Iris pigment epithelial cell (primary cell): ENCODE measurements at regions not wholly inside any gene's neighbourhood (a gene's known extent, or its start where the extent isn't known, plus 50 kb on each side); places are given as distances from the start of the nearest gene placed in this dataset.

Experiments used
- DNase-seq: peaks from one replicate; pipeline ENCODE4 v3.0.0-alpha.2; 2011; ENCODE audit warnings: low read depth

DNA sequence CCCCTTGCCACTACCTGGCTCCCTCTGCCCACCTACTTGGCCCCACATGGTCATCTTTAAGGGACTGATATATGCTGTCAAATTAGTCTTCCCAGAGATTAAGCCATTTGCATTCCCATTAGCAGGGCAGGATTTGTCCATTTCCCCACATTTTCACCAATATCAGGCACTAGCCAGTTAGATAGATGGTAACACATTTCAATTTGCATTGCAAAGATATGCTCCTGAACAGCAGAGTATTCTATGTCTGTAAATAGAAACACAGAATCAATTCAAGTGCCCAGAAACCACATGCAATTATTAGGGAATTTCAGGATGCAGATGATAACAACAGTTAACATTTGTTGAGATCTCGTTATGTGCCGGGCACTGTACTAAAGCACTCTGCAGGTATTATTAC, 92.6 kb upstream of the IL12B start:
- no peak for DNase-seq

DNA sequence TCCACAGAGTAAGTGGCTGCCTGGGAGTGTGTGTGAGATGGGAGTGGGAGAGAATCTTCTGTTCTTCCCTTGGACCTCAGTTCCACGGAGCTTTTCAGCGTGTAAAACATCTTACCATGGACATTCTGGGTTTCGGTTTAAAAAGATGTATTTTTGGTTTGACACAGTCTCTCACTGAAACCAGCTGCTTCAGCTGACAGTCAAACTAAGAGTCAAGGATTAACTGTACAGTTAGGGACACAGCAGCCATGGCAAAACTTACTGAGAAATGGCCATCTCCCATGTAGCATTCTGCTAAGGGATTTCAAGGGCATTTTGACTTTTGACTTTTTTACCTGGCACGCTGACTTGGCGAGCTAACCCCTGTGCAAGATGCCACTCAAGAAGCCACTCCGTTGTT, 93.8 kb upstream of the IL12B start:
- DNase-seq = no peak

- DNase-seq = no peak
Observed at GRCh38 chr5:159426694-159427093, 96.4 kb upstream of the IL12B start.

DNA sequence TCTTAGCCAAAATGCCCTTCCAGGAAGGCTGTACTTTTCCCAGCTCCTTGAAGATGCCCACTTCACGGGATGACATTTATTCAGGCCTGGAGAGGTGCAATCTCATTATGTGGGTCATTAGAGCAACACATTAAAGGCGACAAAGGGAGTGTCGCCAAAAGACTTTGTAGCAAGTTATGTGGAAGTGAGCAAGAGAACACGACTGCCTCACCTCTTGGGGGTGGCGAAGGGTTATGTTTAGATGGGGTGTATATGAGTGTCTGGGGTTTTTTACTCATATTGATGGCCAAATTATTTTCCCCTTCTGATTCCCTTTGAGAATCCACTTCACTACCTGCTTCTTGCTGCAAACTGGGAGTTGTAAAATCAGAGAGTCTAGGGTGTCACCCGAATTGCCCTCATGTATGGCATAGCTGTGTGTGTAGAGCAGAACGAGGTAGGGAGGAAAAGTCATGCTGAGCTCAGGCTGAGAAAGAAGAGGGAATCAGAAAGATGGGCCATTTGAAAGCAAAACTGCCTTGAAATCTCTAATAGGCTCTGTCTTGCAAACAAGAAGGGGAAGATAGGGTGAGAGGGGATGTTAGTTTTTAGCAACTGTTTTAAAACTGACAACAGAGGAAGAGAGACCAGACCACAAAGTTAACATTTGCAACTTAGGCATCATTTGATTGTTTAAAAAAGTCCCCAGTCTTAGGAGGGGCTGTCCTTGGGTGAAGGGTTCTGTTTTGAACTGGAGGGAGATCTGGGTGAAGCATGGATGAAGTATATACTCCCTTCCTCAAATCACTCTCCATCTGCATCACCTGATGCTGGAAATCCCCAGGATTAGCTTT, 97.1 kb upstream of the IL12B start:
- no peak for DNase-seq

GRCh38 chr5:159430361-159431012, 100.2 kb upstream of the IL12B start:
- DNase-seq = no peak

DNA sequence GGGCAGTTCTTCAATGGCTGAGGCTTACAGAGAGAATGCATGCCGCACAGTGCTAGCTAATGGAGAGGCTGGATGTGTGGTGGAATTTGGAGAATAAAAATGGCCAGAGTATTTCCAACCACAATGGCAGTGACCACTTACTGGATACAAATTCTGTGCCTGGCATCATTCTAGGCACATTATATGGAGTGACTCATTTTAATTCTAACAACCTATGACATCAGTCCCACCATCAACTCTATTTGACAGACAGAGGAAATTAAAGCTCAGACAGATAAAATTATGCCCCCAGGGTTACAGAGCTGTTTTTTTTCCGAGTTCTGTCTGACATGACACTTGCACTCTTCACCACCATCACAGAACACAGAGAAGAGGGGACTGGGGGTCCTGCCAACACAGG, 105.6 kb upstream of the IL12B start:
- no peak for DNase-seq

DNA sequence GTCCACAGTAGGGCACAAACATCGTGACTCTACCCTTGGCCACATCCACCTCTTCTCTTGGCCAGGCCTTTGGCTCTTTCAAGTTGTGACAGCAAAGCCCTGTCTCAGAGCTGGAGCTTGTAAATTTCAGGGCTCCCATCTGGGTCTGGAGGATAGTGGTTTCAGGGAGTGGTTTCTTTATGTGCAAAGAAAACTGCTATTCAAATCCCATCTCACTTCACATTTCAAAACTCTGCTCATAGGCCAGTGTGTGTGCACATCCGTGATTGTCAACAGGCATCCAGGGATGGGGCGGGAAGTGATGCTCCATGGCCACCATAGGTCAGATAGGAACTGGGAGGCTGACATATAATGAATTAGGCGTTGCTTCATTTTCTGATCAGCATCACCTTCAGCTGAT, 107.8 kb upstream of the IL12B start:
- DNase-seq = no peak

- no peak for DNase-seq
Observed at GRCh38 chr5:159439002-159439401, 108.7 kb upstream of the IL12B start.

DNA sequence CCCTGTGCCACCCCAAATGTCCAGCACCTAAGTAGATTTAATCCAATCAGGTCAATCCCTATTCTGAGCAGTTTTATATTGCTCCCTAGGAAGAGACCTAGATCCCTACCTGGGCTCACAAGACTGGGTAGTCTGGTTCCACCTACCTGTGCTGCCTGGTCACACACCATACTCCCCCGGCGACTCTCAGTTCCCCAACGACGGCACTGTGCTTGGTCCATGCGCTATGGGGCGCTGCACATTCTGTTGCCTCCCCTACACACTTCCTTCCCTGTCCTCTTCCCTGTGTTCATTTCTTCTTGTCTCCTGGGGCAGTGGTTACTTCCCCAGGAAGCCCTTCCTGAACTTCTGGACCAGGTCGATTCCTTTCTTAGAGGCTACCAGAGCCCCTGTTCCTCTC, 109.9 kb upstream of the IL12B start:
- no peak for DNase-seq

- DNase-seq = no peak
Observed at GRCh38 chr5:159440968-159441367, 110.7 kb upstream of the IL12B start.

DNA sequence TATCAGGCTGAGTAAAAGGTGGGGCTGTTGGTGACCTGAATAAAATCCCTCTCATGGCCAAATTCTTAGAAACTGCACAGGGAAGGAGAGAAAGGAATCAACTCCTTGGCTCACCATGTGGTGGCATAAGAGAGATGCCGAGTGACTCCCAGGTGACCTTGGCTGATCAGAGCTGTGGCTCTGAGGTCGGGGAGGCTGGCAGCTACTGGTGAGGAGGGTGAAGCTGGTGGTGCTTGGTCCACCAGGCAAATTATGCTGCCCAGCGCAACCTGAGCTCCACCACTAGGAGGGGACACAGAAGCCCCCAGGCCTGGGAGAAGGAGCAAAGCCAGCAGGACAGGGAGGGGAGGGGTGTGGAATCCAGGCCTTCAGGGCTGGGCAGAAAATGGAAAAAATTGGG, 111.2 kb upstream of the IL12B start:
- DNase-seq = no peak

DNA sequence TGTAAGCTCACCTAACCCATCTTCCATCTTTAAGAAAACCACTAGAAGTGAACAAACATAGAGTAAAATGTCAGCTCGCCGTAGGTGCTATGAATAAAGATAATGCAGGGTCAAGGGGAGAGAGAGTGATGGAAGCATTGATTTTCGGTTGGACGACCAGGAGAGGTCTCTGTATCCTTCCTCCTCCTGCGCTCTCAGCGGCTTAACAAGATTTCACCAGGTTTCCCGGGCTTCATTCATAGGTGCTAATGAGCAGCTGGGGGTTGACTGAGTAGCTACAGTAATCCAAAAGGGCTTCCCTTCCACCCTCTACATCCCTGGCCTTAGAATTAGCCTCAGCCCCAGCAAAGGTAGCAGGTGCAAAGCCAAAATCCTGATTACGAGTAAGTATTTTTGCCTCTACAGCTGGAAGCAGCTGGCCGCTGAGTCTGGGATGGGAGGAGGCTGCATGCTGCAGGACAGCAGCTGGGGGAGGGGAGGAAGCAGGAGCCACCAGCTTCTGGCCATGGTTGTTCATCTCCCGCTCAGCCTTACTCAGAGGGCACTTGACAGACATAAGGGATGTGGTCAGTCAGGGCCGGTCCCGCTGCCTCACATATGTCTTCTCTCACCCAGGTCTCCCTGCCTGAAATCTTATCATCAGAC, 112.0 kb upstream of the IL12B start:
- no peak for DNase-seq

GRCh38 chr5:159444441-159445082, 114.3 kb upstream of the IL12B start:
- peak; percentile 61 for DNase-seq

- no peak for DNase-seq
Observed at GRCh38 chr5:159447116-159447515, 116.8 kb upstream of the IL12B start.

- no peak for DNase-seq
Observed at GRCh38 chr5:159448841-159449407, 118.6 kb upstream of the IL12B start.

DNA sequence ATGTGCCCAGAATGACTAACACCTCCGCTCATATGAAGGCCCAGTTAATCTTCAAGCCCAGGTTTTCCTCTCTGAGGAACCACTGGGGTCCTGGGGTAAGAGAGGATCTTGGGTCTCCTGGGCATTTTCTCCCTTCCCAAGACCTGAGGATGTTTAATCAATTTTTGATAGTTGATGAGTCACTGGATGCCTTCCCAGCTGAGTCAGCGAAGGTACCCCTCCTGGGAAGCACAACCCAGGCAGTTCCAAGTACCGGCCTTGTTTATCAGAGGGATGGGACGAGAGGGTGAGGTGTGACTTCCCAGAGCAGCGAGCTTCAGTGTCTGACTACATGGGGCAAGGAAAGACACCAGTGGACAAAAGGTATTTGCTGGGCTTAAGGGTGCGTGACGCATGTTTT, 119.6 kb upstream of the IL12B start:
- DNase-seq = peak; percentile 59

GRCh38 chr5:159450417-159450816, 120.1 kb upstream of the IL12B start:
- no peak for DNase-seq

DNA sequence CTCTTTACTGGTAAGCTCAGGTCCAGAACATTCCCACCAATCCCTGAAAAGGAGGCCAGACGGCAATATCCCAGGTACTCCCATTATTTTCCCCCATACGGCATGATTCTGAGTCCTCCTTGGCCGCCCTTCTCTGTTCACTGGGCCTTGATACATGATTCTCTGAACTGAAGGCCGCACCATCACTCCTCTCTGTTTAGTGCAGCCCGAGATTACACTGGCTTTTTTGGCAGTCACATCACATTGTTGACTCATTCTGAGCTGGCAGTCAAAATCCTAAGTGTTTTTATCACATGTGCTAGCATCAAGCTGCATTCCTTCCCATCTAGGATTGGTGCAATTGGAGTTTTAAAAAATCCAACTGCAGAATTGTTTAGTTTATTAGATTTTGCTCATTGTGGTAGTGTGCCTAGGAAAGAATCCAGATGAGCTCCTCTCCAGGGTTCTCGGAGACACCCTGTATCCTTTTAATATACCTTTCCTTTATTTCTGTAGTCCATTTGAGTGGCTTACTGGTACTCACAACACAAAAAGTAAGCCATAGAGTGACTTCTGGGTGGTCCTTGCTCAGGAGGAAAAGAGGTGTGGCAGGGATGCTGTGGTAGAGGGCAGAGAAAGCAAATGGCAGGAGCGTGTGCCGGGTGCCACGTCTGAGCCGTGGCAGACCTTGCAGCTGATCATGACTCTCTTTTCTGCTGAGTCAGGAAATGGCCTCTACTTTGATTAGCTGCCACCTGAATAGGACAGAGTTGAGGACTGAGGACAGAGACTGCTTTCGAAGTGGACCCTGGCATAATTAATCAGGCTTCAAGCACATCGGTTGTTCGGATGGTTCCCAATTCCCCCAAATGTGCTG, 121.1 kb upstream of the IL12B start:
- peak; percentile 97 for DNase-seq

GRCh38 chr5:159452480-159453167, 122.3 kb upstream of the IL12B start:
- DNase-seq = no peak

- no peak for DNase-seq
Observed at GRCh38 chr5:159453209-159453608, 122.9 kb upstream of the IL12B start.

DNA sequence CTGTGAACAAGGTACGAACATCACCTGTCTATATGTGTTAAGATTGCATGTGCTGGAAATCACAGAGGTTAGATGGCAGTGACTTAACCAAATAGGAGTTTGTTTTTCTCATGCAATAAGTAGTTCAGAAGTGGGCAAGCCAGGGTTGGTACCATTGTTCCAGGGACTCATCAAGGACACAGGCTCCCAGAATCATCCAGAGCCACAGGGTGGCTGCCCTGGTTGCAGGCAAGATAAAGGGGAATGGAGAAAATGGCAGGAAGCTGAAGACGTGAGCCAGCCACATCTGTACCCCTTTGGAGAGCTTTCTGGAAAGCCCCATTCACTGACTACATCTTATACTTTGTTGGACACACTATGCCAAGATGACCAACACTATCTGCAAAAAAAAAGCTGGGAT, 126.0 kb upstream of the IL12B start:
- DNase-seq = no peak
